ENCODE measurements at regions not wholly inside any gene's neighbourhood (a gene's known extent, or its start where the extent isn't known, plus 50 kb on each side); places are given as distances from the start of the nearest gene placed in this dataset.

GRCh38 chr10:93250010-93250409 lies 176.3 kb downstream of the CYP26A1 start:
- TF ChIP-seq CTCF (conservative IDR thresholded peaks at IDR 0.05; ENCODE audit: low read depth, low read length) = no peak
- no peak for TF ChIP-seq EZH2 (IDR thresholded peaks at IDR 0.05; ENCODE audit: borderline replicate concordance, low read depth, low read length, poor library complexity, severe bottlenecking)
